CD14-positive monocyte (primary cell): ENCODE measurements at regions not wholly inside any gene's neighbourhood (a gene's known extent, or its start where the extent isn't known, plus 50 kb on each side); places are given as distances from the start of the nearest gene placed in this dataset.

Experiments used
- DNase-seq, 3 donors: peaks; one replicate each; pipeline ENCODE4 v3.0.0-alpha.2; 2011 to 2022
- H2AFZ ChIP-seq: 2 replicates; pipeline ENCODE4 v1.6.0; 2012; ENCODE audit warnings: mild to moderate bottlenecking, low read depth, low read length, inconsistent platforms; ENCODE audit not compliant: insufficient read depth, poor library complexity, severe bottlenecking
- H3K27ac ChIP-seq, 2 donors: 1 replicate in 1 of 2; 2 replicates in 1 of 2; pipeline ENCODE4 v1.5.1; 2012 to 2013; ENCODE audit warnings: low read length in 2 of 2, control low read depth in 1 of 2, inconsistent platforms in 1 of 2, low read depth in 1 of 2, mild to moderate bottlenecking in 1 of 2
- H3K27me3 ChIP-seq, 2 donors: one replicate each; pipeline versions ENCODE4 v1.6.0 to v1.6.1; 2011 to 2013; ENCODE audit warnings: low read length in 2 of 2; ENCODE audit not compliant: control insufficient read depth in 2 of 2, insufficient read depth in 2 of 2
- H3K36me3 ChIP-seq, 2 donors: replicated peaks in 1 of 2; 1 replicate in 1 of 2; 2 replicates in 1 of 2; pipeline versions ENCODE4 v1.5.1 to v1.6.1; 2012 to 2013; ENCODE audit warnings: low read length in 2 of 2, control low read depth in 1 of 2, inconsistent platforms in 1 of 2, mild to moderate bottlenecking in 1 of 2; ENCODE audit not compliant: insufficient read depth in 2 of 2, control insufficient read depth in 1 of 2
- H3K4me1 ChIP-seq, 2 donors: 1 replicate in 1 of 2; 2 replicates in 1 of 2; pipeline versions ENCODE4 v1.5.1 to v1.6.1; 2012 to 2013; ENCODE audit warnings: low read length in 2 of 2, control low read depth in 1 of 2, inconsistent platforms in 1 of 2, mild to moderate bottlenecking in 1 of 2, moderate library complexity in 1 of 2; ENCODE audit not compliant: insufficient read depth in 2 of 2, control insufficient read depth in 1 of 2
- H3K4me2 ChIP-seq: replicated peaks from 2 replicates; pipeline ENCODE3; 2012; ENCODE audit warnings: low read length, moderate library complexity, mild to moderate bottlenecking; ENCODE audit not compliant: poor library complexity, severe bottlenecking; ENCODE audit errors: extremely low read depth
- H3K4me3 ChIP-seq, 3 experiments: fragments of 200-600 bp in 1 of 3; sonication (generic) in 1 of 3; replicated peaks in 1 of 3; 1 replicate in 2 of 3; 2 replicates in 1 of 3; pipeline ENCODE4 v1.5.1; 2011 to 2013; ENCODE audit warnings: low read length in 3 of 3, mild to moderate bottlenecking in 3 of 3, control low read depth in 2 of 3, low read depth in 2 of 3, inconsistent platforms in 1 of 3, moderate library complexity in 1 of 3
- H3K79me2 ChIP-seq: 2 replicates; pipeline ENCODE4 v1.6.0; 2012; ENCODE audit warnings: mild to moderate bottlenecking, control low read depth, inconsistent platforms, low read length, moderate library complexity; ENCODE audit not compliant: insufficient read depth
- H3K9ac ChIP-seq: 2 replicates; pipeline ENCODE4 v1.6.0; 2017; ENCODE audit warnings: low read length, mild to moderate bottlenecking; ENCODE audit not compliant: insufficient read depth, poor library complexity, severe bottlenecking
- H3K9me3 ChIP-seq, 2 donors: replicated peaks in 1 of 2; 1 replicate in 1 of 2; 2 replicates in 1 of 2; pipeline versions ENCODE4 v1.5.1 to v1.6.1; 2012 to 2013; ENCODE audit warnings: low read length in 2 of 2, control low read depth in 1 of 2; ENCODE audit not compliant: control insufficient read depth in 1 of 2, insufficient read depth in 1 of 2
- H4K20me1 ChIP-seq: 2 replicates; pipeline ENCODE4 v1.6.0; 2012; ENCODE audit warnings: mild to moderate bottlenecking, low read length, control low read depth, moderate library complexity; ENCODE audit not compliant: insufficient read depth
- H3K27ac Mint-ChIP-seq, 7 donors: one replicate each; pipeline ENCODE4 v1.8.0; 2020; ENCODE audit warnings: mild to moderate bottlenecking in 7 of 7, mixed read lengths in 7 of 7, moderate library complexity in 6 of 7, inconsistent platforms in 2 of 7
- H3K27me3 Mint-ChIP-seq, 3 donors: one replicate each; pipeline ENCODE4 v1.8.0; 2021 to 2022; ENCODE audit warnings: low read depth in 3 of 3, mild to moderate bottlenecking in 3 of 3, mixed read lengths in 3 of 3, moderate library complexity in 3 of 3, inconsistent platforms in 1 of 3
- H3K36me3 Mint-ChIP-seq, 2 donors: one replicate each; pipeline ENCODE4 v1.8.0; 2020; ENCODE audit warnings: mixed read lengths in 2 of 2, inconsistent platforms in 1 of 2, mild to moderate bottlenecking in 1 of 2
- H3K4me1 Mint-ChIP-seq: one replicate; pipeline ENCODE4 v1.8.0; 2020; ENCODE audit warnings: mild to moderate bottlenecking, mixed read lengths
- H3K4me3 Mint-ChIP-seq, 2 donors: one replicate each; pipeline ENCODE4 v1.8.0; 2020; ENCODE audit warnings: mild to moderate bottlenecking in 2 of 2, mixed read lengths in 2 of 2, moderate library complexity in 1 of 2
- H3K9me3 Mint-ChIP-seq, 7 donors: one replicate each; pipeline ENCODE4 v1.8.0; 2020 to 2022; ENCODE audit warnings: mixed read lengths in 7 of 7, mild to moderate bottlenecking in 6 of 7, moderate library complexity in 6 of 7, inconsistent platforms in 2 of 7
- WGBS: methylation state at CpG from one replicate; pipeline ENCODE4 v1.1.5; 2013; ENCODE audit warnings: missing lambda C conversion rate; ENCODE audit not compliant: insufficient coverage; 5-methylcytosine and 5-hydroxymethylcytosine counted together
- intact Hi-C, 2 donors: fragments of 100-400 bp; cut with micrococcal nuclease; formaldehyde crosslinking; loops; one replicate each; pipeline versions ENCODE4 v1.15.0 to v1.15.1; 2023
- TF ChIP-seq, protein P1 (sequence below): fragments of 200-600 bp; IDR thresholded peaks from one replicate; pipeline ENCODE4 v1.8.0; 2022; ENCODE audit warnings: antibody characterized with exemption, mild to moderate bottlenecking

DNA sequence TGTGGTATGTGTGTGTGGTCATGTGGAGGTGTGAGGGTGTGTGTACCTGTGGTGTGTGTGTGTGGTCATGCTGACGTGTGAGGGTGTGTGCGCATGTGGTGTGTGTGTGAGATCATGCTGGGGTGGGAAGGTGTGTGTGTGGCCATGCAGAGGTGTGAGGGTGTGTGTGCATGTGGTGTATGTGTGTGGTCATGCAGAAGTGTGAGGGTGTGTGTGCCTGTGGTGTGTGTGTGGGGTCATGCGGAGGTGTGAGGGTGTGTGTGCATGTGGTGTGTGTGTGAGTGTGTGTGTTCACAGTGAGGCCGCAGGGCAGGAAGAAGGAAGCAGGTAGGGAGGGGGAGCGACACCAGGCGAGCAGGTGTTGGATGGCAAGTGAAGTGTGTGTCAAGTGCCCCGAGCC lies 259.0 kb downstream of the LOXHD1 start:
- H3K4me2 ChIP-seq: no peak overlapping the region
- H3K36me3 ChIP-seq: no peaks in the 10 kb centered on the region
- no peaks in the 10 kb centered on the region for H3K79me2 ChIP-seq
- intact Hi-C loops: no loop called here
- peaks cover 1 to 3% (median 2%) of the 10 kb centered on the region in 3 donors for H3K27me3 Mint-ChIP-seq
- H3K27ac Mint-ChIP-seq: no peak overlapping the region
- no peak overlapping the region for H3K4me3 ChIP-seq
- WGBS: 73% methylated on average over 3 of the region's 7 CpGs
- no peak for DNase-seq
- no peaks in the 10 kb centered on the region for H3K4me1 Mint-ChIP-seq
- H3K9me3 Mint-ChIP-seq: peaks cover 0 to 2% (median 0%) of the 10 kb centered on the region in 7 donors
- no peaks in the 10 kb centered on the region for H3K27me3 ChIP-seq
- H4K20me1 ChIP-seq: no peaks in the 10 kb centered on the region
- no peaks in the 10 kb centered on the region for H3K4me1 ChIP-seq
- no peaks in the 10 kb centered on the region for H3K36me3 Mint-ChIP-seq
- no peak overlapping the region for H3K9ac ChIP-seq
- H2AFZ ChIP-seq: no peak overlapping the region
- TF ChIP-seq, protein P1, sequence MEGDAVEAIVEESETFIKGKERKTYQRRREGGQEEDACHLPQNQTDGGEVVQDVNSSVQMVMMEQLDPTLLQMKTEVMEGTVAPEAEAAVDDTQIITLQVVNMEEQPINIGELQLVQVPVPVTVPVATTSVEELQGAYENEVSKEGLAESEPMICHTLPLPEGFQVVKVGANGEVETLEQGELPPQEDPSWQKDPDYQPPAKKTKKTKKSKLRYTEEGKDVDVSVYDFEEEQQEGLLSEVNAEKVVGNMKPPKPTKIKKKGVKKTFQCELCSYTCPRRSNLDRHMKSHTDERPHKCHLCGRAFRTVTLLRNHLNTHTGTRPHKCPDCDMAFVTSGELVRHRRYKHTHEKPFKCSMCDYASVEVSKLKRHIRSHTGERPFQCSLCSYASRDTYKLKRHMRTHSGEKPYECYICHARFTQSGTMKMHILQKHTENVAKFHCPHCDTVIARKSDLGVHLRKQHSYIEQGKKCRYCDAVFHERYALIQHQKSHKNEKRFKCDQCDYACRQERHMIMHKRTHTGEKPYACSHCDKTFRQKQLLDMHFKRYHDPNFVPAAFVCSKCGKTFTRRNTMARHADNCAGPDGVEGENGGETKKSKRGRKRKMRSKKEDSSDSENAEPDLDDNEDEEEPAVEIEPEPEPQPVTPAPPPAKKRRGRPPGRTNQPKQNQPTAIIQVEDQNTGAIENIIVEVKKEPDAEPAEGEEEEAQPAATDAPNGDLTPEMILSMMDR: no peak
- H3K27ac ChIP-seq: no peak overlapping the region
- H3K4me3 Mint-ChIP-seq: no peak overlapping the region
- H3K9me3 ChIP-seq: no peaks in the 10 kb centered on the region

DNA sequence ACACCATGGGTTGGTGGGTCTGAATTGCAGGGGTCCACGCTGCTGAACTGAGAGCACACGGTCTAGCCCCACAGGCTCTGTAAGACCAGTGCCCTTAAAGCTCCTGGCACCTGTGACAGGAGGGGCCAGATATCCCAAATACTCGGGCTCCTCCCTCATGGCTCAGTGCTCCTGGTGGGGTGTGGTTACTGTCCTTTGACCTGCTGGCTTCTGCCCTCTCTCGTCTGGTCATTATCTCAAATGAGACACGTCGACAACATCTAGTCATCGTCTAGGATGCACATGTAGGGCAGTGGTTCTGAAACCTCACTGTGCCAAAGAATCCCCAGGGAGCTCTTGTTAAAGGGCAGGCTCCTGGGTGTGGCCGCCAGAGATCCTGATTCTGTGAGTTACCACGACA lies 258.4 kb downstream of the LOXHD1 start:
- H3K4me3 Mint-ChIP-seq: no peak overlapping the region
- no peak overlapping the region for H3K9ac ChIP-seq
- no peaks in the 10 kb centered on the region for H3K4me1 Mint-ChIP-seq

More for the DNA sequence above, 258.4 kb downstream of the LOXHD1 start:
- no peak overlapping the region for H3K4me3 ChIP-seq
- H3K4me1 ChIP-seq: no peaks in the 10 kb centered on the region
- intact Hi-C loops: no loop called here
- no peaks in the 10 kb centered on the region for H3K79me2 ChIP-seq
- Mint-ChIP-seq H3K36me3 (no peaks in the 10 kb centered on the region), H3K27me3 (peaks cover 1 to 3% (median 2%) of the 10 kb centered on the region in 3 donors), H3K9me3 (peaks cover 0 to 2% (median 0%) of the 10 kb centered on the region in 7 donors), H3K27ac (no peak overlapping the region)
- DNase-seq: no peak
- WGBS: 92% methylated on average over 8 of the region's 9 CpGs
- H2AFZ ChIP-seq: no peak overlapping the region
- no peak overlapping the region for H3K4me2 ChIP-seq
- H3K36me3 ChIP-seq: no peaks in the 10 kb centered on the region
- TF ChIP-seq, protein P1: no peak
- no peak overlapping the region for H3K27ac ChIP-seq
- no peaks in the 10 kb centered on the region for H3K27me3 ChIP-seq
- no peaks in the 10 kb centered on the region for H3K9me3 ChIP-seq
- no peaks in the 10 kb centered on the region for H4K20me1 ChIP-seq
